ENCODE measurements at regions not wholly inside any gene's neighbourhood (a gene's known extent, or its start where the extent isn't known, plus 50 kb on each side); places are given as distances from the start of the nearest gene placed in this dataset.

DNA sequence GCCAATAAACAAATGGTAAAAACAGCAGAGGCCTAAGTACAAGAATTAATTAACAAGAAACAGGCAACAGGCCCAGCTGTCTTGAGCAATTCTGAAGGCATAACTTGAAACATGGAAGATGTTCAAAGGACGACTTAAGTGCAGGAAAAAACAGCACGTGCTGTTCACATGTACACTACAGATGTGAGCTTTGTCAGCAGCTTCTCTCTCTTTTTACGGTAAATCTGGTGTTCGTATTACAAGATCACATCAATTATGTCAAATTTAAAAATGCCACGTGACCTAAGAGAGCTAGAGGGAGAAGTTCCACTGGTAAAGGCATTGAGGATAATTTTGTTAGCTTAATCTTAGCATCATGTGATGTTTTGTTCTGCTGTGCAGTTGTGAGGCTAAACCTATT lies 281.1 kb downstream of the PSAT1 start:
- no peak for ATAC-seq
- intact Hi-C loops (cut with DNase I, micrococcal nuclease), result no loop called here
- DNase-seq, result no peak

DNA sequence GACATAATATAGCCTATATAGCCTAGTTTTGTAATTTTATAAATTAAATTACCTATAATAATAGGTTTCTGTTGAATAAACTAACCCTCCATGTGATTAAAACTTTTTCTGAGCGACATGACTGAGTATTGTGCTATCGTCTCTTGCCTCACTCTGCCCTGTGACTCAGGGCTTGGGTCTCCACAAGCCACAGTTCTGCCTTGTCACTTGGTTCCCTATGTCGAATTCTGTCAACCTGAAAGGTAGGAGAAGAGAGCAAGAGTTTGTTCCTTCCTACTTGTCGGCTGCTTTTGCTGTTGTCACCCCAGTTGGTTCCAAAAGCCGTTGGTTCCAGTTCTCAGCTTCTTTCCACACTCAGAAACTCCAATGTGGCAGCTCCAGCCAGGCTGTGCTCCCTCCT lies 285.9 kb downstream of the PSAT1 start:
- DNase-seq (no peak), ATAC-seq (no peak)
- intact Hi-C loops (cut with DNase I, micrococcal nuclease), result no loop called here

DNA sequence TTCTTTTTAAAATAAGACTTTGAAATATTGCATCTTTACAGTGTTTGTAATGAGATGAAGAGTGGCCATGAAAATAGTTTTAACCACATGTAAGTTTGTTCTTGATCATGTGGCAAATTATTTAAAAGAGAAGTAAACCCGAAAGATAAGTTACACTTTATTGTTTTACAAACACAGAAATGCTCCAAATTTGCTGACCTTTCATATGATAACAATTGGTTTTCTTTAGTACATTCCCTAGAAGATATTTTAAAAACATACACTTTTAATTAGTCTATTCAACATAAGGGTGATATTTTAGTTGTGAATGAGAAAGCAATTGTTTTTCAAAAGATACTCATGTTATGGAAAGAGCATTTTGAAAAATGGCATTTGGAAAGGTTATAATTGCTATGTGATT lies 287.7 kb downstream of the PSAT1 start:
- ATAC-seq, result no peak
- intact Hi-C loops (cut with DNase I, micrococcal nuclease), result no loop called here

DNA sequence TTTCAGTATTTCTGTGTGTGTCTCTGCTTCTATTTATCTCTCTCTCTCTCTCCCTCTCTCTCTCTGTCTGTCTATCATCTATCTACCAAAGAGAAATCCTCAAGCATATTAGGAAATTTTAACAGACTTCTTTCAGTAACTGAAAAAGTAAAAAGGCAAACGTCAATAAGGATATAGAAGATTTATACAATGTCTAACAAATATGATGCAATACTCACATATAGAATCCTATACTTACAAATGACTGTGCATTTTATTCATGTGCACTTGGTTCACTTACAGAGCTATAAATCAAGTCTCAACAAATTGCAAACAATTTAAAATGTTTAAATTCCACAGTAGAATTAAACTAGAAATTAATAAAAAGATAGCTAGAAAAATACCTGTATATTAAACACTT lies 289.0 kb downstream of the PSAT1 start:
- intact Hi-C loops (cut with DNase I, micrococcal nuclease), result no loop called here
- DNase-seq (no peak), ATAC-seq (no peak)

More for the DNA sequence above, 287.7 kb downstream of the PSAT1 start:
- DNase-seq, result no peak

DNA sequence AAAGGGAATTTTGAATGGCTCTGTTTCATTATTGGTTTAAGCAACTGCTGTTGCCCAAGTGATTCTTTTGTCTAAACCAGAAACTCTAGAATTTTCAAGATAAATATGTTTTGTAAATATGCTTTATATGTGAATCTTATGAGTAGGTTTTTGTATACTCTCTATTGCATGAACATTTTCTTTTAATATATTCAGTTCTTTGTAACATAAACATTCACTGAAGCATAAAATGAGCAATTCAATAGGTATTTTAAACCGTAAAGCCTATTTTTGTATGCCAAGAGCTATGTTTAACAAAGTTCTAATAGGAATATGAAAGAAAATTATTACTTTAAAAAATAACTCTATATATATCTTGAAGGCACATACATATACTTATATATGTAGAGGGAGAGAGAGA lies 293.1 kb downstream of the PSAT1 start:
- intact Hi-C loops (cut with DNase I, micrococcal nuclease), result no loop called here
- no peak for ATAC-seq
- no peak for DNase-seq

DNA sequence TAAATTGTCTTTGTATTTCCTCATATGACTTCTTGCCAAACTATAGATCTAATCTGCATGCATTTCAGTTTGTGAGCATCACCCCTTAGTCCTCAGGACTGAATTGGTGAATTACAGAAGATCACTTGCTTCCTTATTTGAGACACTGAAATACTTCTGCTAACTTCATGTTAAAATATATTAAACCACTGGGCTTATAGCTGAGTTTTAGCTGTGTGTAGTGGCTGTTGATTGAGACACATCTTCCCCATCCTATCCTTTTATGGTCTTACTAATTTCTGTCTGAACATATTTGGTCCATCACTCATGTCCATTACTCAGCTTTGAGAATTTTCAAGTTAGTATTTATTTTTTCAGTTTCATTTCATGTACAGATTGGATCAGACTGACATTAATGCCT lies 295.9 kb downstream of the PSAT1 start:
- intact Hi-C loops (cut with DNase I, micrococcal nuclease), result no loop called here
- DNase-seq, result no peak
- ATAC-seq, result no peak

DNA sequence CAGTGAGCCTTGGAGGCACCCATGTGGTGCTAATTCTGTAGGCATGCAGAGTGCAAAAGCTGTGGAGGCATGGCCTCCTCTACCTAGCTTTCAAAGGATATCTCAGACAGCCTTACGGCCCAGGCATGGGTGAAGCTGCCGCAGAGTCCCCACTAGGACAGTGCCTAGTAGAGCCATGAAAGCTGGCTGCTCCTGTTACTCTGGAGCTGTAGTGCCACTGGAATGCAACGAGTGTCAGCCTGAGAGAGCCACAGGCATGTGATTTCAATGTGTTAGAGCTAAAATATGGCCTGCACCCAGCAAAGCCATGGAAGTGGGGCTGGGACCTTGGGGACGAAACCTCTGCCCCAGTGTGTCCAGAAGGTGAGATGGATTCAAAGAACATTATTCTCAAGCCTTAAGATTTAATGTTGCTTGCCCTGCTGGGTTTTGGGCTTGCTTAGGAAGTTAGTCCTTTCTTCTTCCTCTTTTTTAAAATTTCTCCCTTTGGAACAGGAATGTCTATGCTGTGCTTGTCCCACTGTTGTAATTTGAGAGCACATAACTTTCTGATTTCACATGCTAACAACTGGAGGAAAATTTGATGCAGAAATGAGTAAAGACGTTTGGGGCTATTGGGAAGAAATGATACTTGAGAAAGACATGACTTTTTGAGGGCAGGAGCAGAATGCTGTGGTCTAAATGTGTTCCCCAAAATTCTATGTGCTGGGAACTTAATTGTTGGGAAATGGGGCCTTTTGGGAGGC lies 298.4 kb downstream of the PSAT1 start:
- DNase-seq (no peak), ATAC-seq (no peak)
- intact Hi-C loops (cut with DNase I, micrococcal nuclease), result no loop called here

DNA sequence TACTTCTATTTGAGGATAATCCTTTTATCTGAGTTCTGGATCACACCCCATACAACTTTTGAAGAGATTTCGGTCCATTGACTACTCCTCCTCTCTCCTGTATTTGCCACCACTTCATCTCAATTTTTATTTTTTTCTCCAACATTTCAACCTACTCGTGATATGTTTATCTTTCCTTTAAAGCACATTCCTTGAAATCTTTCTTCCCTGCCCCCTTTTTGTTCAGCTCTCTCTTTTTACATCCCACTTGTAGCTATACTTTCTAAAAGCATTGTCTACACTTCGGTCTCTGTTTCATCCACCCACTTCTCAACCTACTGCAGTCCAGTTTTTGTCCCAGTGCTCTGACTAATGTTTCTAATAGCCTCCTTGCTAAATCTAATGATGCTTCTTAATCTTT lies 299.4 kb downstream of the PSAT1 start:
- ATAC-seq, result no peak
- intact Hi-C loops (cut with DNase I, micrococcal nuclease), result no loop called here
- no peak for DNase-seq

DNA sequence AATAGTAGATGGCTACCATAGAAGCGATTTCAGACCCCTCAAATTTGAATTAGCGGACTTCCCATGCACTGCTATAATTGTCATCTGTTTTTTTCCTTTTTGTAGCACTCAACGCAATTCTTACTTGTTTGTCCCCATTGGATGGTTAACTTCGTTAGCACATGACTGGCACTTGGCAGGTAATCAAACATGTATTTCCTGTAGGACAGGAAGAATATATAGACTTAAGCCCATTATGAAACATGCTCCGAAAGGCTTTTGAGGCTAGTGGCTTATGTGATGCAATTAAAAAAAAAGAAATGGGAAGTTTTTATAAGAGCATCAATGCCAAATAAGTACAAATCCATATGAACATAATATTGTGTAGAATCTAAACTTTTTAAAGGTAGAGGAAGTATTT lies 301.2 kb downstream of the PSAT1 start:
- intact Hi-C loops (cut with DNase I, micrococcal nuclease), result no loop called here
- no peak for ATAC-seq
- no peak for DNase-seq

DNA sequence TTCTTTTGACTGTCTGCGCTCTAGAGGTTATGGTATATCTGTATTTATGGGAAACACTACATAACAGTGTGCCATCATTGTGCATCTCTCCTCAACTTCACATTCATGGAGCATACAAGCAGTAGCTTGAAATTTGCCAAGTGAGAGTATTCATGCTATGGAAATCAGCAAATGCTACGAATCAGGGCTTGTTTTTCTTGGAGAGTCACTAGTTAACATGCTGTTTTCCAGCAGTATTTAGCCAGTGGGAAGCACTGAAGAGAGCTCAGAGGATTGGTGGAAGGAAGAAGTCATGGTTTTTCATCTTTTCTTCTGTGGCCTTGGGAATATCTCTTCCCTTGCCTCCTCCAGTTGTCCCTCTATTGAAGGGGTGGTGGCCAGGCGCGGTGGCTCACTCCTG lies 303.0 kb downstream of the PSAT1 start:
- intact Hi-C loops (cut with DNase I, micrococcal nuclease), result no loop called here
- DNase-seq (no peak), ATAC-seq (no peak)

DNA sequence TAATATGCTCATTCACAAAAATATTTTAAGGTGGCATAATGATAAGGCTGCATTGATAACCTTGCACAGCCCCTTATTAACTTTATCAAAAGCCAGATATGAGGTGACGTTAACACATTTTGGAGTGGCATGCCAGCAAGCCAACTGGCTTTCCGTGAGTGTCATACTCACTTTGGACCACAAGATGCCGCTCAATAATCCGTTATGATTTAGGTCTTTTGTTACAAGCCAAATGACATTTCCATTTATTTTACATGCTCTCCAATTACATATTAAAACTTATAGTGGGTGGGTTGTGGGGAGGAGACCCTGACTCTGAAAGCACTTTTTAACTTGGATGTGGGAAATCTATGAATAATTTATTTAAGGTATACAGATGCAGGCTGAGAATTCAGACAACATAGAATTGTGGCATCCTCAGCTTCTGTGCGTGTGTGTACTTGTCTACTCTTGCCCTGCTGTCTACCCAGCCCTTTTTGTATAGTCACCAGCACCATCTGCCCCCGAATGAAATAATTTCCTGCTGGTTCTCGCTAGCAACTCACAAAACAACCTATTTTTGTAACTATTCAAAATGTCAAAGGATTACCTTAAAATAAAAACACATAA lies 305.1 kb downstream of the PSAT1 start:
- intact Hi-C loops (cut with DNase I, micrococcal nuclease), result no loop called here
- DNase-seq, result no peak
- no peak for ATAC-seq

DNA sequence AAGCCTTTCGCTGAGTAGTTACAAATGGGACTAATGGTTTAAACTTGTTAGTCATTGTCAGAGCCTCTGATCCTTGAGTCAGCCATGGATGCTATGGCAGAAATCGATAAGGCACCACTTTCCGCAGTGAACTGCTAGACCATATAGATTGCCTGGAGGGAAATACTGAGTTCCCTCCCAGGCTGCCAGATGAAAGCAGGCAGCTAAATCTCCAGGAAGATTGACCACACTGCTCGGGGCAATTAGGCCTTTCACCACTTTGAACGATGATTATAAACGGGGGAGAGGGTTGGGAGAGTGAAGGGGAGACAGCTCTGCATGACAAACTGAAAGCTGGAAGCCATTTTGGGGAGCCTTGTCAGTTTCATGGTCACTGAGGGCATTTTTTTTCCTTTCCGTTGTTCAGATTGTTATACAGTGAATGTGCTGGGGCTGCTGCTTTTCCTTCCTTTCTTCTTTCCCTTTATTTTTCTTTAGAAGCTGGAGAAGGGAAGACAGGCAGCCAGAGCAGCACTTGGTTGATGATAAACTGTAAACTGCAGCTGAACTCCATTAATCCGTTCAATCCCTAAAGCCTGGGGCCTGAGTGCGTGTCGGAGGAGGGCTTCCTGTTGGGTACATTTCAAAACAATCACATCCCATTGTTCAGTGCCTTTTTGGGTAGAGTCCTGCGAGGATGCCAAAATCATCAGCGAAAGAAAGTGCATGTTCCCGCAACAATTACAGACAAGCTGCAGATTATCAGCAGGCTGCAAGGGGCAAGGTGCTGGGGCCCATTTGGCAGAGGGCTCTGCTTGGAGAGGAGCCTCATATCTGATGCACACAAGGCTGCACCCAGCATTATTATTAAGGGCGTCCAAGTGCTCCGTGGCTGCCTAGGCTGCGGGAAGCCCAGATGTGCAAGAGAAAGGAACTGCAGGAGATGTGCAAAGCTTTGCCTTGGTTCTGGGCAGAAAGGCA lies 308.4 kb downstream of the PSAT1 start:
- DNase-seq (no peak), ATAC-seq (no peak)
- intact Hi-C loops (cut with DNase I, micrococcal nuclease), result no loop called here

DNA sequence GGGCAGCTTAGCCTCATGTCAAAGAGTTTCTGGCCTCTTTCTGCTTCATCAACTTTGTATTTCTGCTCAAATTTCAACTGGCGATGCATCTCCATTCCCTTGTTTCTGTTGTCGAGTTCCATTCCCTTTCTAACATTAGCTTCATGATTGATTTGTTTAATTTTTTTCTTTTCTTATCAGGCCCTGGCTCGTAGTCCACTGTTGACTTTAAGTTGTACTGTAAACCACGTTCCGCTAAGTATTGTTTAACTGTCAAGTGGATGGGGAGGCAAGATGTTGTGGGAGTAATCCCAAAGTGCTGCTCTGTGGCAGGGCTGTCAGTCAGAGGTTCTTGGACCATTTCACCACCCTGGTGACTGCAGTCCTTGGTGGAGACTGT lies 309.1 kb downstream of the PSAT1 start:
- DNase-seq (no peak), ATAC-seq (no peak)
- intact Hi-C loops (cut with DNase I, micrococcal nuclease), result no loop called here

DNA sequence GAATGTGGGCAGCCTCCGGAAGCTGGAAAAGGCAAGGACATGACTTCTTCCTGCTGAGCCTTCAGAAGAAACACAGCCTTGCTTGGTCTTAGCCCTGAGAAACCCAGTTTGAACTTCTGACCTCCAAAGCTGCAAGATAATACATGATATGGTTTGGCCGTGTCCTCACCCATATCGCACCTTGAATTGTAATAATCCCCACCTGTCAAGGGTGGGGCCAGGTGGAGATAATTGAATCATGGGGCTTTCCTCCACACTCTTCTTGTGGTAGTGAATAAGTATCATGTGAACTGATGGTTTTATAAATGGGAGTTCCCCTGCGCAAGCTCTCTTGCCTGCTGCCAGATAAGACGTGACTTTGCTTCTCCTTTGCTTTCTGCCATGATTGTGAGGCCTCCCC lies 310.9 kb downstream of the PSAT1 start:
- ATAC-seq (no peak), DNase-seq (no peak)
- intact Hi-C loops (cut with DNase I, micrococcal nuclease), result no loop called here

DNA sequence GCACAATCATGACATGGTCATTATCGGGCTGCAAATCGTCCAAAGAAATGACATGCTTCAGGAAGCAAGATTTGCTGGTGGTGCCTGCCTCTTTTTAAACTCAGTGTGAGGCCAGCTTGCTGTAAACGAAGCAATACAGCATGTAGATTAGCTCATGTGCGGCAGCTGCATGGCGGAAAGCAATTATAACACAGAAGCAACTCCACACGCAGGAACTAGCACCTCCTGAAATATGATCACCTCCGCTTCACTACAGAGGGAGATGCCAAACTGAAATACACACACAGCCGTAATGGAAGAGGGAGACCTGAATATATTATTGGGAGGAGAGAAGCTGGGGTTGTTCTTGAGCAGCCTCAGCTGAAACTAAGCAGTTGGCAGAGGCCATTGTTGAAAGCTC lies 312.5 kb downstream of the PSAT1 start:
- DNase-seq (no peak), ATAC-seq (no peak)
- intact Hi-C loops (cut with DNase I, micrococcal nuclease), result no loop called here

DNA sequence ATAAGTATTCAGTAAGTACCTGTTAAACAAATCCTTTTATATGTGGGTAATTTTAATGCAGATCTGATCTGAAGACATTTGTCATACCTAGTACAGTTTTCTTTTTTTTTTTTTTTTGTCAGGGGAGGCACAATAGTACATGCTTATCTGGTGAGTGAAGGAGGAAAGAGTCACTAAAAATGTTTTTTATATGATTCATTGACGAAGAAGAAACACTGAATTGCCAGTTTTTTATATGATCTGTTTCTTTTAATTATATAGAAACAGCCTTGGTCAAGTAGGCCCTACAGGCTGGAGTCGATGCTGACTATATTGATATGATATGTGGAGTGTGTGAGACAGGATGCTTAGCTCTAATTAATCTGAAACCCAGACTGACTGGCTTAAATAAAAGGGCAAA lies 315.2 kb downstream of the PSAT1 start:
- ATAC-seq (no peak), DNase-seq (no peak)
- intact Hi-C loops (cut with DNase I, micrococcal nuclease), result no loop called here

DNA sequence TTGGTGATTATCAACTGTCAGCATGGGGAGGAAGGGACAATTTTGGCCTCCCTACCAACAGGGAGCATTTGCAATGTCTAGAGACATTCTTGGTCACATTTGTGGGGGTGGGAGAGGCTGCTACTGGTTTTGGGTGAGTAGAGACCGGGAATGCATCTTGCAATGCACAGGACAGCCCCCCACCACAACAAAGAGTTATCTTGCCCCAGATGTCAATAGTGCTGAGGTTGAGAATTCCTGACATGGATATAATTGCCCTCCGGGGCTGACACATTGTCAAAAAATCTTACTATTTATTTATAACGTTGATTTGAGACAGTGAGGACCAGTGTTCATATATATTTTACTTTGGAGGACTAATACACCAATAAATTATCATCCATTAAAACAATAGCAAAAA lies 316.1 kb downstream of the PSAT1 start:
- DNase-seq, result no peak
- ATAC-seq, result no peak
- intact Hi-C loops (cut with DNase I, micrococcal nuclease), result no loop called here

DNA sequence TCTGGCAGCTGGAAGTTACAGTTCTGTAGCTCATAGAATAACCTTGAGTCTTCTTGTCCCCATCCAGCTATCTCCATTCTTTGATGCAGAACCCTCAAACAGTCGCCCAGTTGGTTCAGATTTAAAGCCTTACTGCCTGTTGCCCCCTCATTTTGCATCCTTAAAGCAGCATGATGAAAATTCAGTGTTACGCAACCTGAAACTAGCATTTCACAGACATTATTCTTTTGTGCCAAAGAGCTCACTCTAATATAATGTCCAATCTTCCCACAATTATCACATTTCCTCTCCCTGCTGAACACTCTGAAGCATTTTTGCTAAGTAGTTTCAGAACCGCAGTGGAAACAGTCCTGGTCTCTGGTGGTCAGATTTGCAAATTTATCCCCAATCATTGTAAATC lies 318.0 kb downstream of the PSAT1 start:
- DNase-seq, result no peak
- intact Hi-C loops (cut with DNase I, micrococcal nuclease), result no loop called here
- ATAC-seq, result no peak

DNA sequence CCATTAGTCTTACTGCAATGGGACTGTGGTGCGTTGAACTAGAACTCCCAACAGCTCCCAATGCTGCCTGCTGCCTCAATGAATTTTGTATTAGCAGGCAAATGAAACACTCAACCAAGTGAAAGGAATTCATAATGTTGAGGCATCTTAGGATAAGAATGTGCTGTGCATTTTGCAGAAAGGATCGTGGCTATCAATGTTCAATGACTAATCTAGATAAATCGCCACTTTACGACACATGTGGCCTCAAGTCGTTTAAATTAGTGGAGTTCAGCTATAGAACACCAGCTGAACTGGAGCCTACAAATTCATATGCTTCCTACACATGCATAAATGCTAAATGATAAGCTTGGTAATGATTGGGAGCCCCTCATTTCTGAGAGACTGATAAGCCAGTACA lies 318.4 kb downstream of the PSAT1 start:
- intact Hi-C loops (cut with DNase I, micrococcal nuclease), result no loop called here
- ATAC-seq (no peak), DNase-seq (no peak)

DNA sequence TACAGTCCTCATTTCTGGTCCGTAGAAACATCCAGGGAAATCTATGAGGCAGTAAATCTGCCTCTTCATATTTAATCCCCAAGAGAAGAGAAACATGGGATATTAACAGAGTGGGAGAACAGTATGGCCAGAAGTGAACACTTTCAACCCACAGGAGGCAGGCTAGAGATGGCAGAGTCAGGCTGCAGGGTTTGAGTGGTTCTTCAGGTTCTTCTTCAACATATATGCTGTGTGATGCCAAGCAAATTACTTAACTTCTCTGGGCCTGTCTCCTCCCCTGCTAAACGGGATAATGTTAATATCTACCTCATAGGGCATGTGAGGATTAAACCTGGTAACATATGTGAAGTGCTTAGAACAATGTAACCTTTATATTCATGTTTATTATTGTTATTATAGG lies 321.8 kb downstream of the PSAT1 start:
- DNase-seq, result no peak
- ATAC-seq, result no peak
- intact Hi-C loops (cut with DNase I, micrococcal nuclease), result no loop called here

Data from left colon (tissue), 2 donors.